Left lung (tissue), 4 donors: ENCODE measurements at regions not wholly inside any gene's neighbourhood (a gene's known extent, or its start where the extent isn't known, plus 50 kb on each side); places are given as distances from the start of the nearest gene placed in this dataset.

Source experiments
- ATAC-seq: fragments of 200-7000 bp; cut with Tn5 transposase; one replicate; pipeline ENCODE4 v1.9.1; 2020; ENCODE audit warnings: moderate library complexity
- DNase-seq, 4 donors: peaks; one replicate each; pipeline ENCODE4 v3.0.0-alpha.2; 2013 to 2020
- H3K27ac ChIP-seq, 2 donors: fragments of 200-600 bp; sonication (generic) in 1 of 2; one replicate each; pipeline versions ENCODE4 v1.5.0 to v1.8.0; 2020 to 2021
- H3K27me3 ChIP-seq, 2 donors: fragments of 200-600 bp; sonication (generic) in 1 of 2; one replicate each; pipeline versions ENCODE4 v1.5.0 to v1.8.0; 2020 to 2021
- H3K36me3 ChIP-seq, 2 donors: fragments of 200-600 bp; sonication (generic) in 1 of 2; one replicate each; pipeline versions ENCODE4 v1.5.0 to v1.8.0; 2020 to 2021
- H3K4me1 ChIP-seq, 2 donors: fragments of 200-600 bp; one replicate each; pipeline ENCODE4 v1.8.0; 2021
- H3K4me3 ChIP-seq, 2 donors: fragments of 200-600 bp; sonication (generic) in 1 of 2; one replicate each; pipeline versions ENCODE4 v1.5.0 to v1.8.0; 2020 to 2021; ENCODE audit warnings: mild to moderate bottlenecking in 1 of 2
- H3K9me3 ChIP-seq, 2 donors: fragments of 200-600 bp; sonication (generic) in 1 of 2; one replicate each; pipeline versions ENCODE4 v1.5.0 to v1.8.0; 2020 to 2021
- CTCF ChIP-seq, 2 donors: fragments of 200-600 bp; sonication (generic) in 1 of 2; IDR thresholded peaks; one replicate each; pipeline versions ENCODE4 v1.5.0 to v1.8.0; 2021; ENCODE audit warnings: antibody characterized with exemption in 2 of 2
- intact Hi-C, 2 donors: fragments of 100-400 bp; cut with DNase I; formaldehyde crosslinking; loops; one replicate each; pipeline versions ENCODE4 v1.11.2 to v1.14.2; 2022
- donor health status: DM: no; HTN: yes; CAD: no.
- donor health status: DM: no; HTN: no; CAD: no.

- Histone ChIP-seq H3K4me1 (peaks cover 0 to 6% of the 10 kb centered on the region in 2 donors), H3K9me3 (no peaks in the 10 kb centered on the region), H3K4me3 (no peak overlapping the region), H3K36me3 (no peaks in the 10 kb centered on the region), H3K27me3 (no peaks in the 10 kb centered on the region), H3K27ac (no peak overlapping the region)
- ATAC-seq (no peak), DNase-seq (no peak)
- TF ChIP-seq CTCF (IDR thresholded peaks at IDR 0.05), result no peak
- intact Hi-C loops, result no loop called here
Measured at GRCh38 chr12:105705235-105705634, 374.7 kb downstream of the C12orf75 start.

- intact Hi-C loops, result no loop called here
- no peaks in the 10 kb centered on the region for H3K27me3 ChIP-seq
- H3K4me3 ChIP-seq, result no peak overlapping the region
- H3K9me3 ChIP-seq, result no peaks in the 10 kb centered on the region
- ATAC-seq (peak; percentile 89), DNase-seq (peak in 2 of 4 donors; percentile 49 to 77)
- H3K4me1 ChIP-seq, result peaks cover 0 to 6% of the 10 kb centered on the region in 2 donors
- no peaks in the 10 kb centered on the region for H3K36me3 ChIP-seq
- TF ChIP-seq CTCF (IDR thresholded peaks at IDR 0.05), result peak; percentile 53 to 58
- no peak overlapping the region for H3K27ac ChIP-seq
Measured at GRCh38 chr12:105705765-105706164, 375.3 kb downstream of the C12orf75 start.

- H3K9me3 ChIP-seq, result no peaks in the 10 kb centered on the region
- no peaks in the 10 kb centered on the region for H3K27me3 ChIP-seq
- no peak for DNase-seq
- H3K4me1 ChIP-seq, result peaks cover 0 to 6% of the 10 kb centered on the region in 2 donors
- ATAC-seq, result no peak
- TF ChIP-seq CTCF (IDR thresholded peaks at IDR 0.05), result no peak
- no peak overlapping the region for H3K4me3 ChIP-seq
- intact Hi-C loops, result no loop called here
- no peak overlapping the region for H3K27ac ChIP-seq
- no peaks in the 10 kb centered on the region for H3K36me3 ChIP-seq
Measured at GRCh38 chr12:105706321-105706972, 376.0 kb downstream of the C12orf75 start.

- no peak for ATAC-seq
- H3K36me3 ChIP-seq, result no peaks in the 10 kb centered on the region
- no peaks in the 10 kb centered on the region for H3K9me3 ChIP-seq
- no peak overlapping the region for H3K4me3 ChIP-seq
- no peak overlapping the region for H3K27ac ChIP-seq
- no peak for DNase-seq
- intact Hi-C loops, result no loop called here
- H3K4me1 ChIP-seq, result peaks cover 0 to 6% of the 10 kb centered on the region in 2 donors
- TF ChIP-seq CTCF (IDR thresholded peaks at IDR 0.05), result no peak
- no peaks in the 10 kb centered on the region for H3K27me3 ChIP-seq
Measured at GRCh38 chr12:105706973-105707334, 376.5 kb downstream of the C12orf75 start.

- no peak for TF ChIP-seq CTCF (IDR thresholded peaks at IDR 0.05)
- ATAC-seq (no peak), DNase-seq (no peak)
- Histone ChIP-seq H3K36me3 (no peaks in the 10 kb centered on the region), H3K4me1 (no peaks in the 10 kb centered on the region), H3K4me3 (no peak overlapping the region), H3K27me3 (no peaks in the 10 kb centered on the region), H3K9me3 (no peaks in the 10 kb centered on the region), H3K27ac (no peak overlapping the region)
- intact Hi-C loops, result no loop called here
Measured at GRCh38 chr12:105713606-105714305, 383.3 kb downstream of the C12orf75 start.
